Osteocyte (in vitro differentiated cells): ENCODE measurements at regions not wholly inside any gene's neighbourhood (a gene's known extent, or its start where the extent isn't known, plus 50 kb on each side); places are given as distances from the start of the nearest gene placed in this dataset.
A peak's percentile ranks its signal among the peaks of the same experiment; 100 is the strongest.

ENCODE experiments used
- DNase-seq: peaks from one replicate; pipeline ENCODE4 v3.0.0; 2021; ENCODE audit warnings: mixed read lengths; ENCODE audit not compliant: unreplicated experiment; ENCODE audit errors: extremely low spot score
- H3K27ac Mint-ChIP-seq: one replicate; pipeline ENCODE4 v1.8.0; 2021; ENCODE audit warnings: mild to moderate bottlenecking, mixed read lengths; ENCODE audit not compliant: unreplicated experiment
- H3K27me3 Mint-ChIP-seq: one replicate; pipeline ENCODE4 v1.8.0; 2021; ENCODE audit warnings: mixed read lengths; ENCODE audit not compliant: unreplicated experiment
- H3K36me3 Mint-ChIP-seq: one replicate; pipeline ENCODE4 v1.8.0; 2021; ENCODE audit warnings: mixed read lengths; ENCODE audit not compliant: unreplicated experiment
- H3K4me1 Mint-ChIP-seq: one replicate; pipeline ENCODE4 v1.8.0; 2021; ENCODE audit warnings: mixed read lengths; ENCODE audit not compliant: unreplicated experiment
- H3K4me3 Mint-ChIP-seq: one replicate; pipeline ENCODE4 v1.8.0; 2021; ENCODE audit warnings: mild to moderate bottlenecking, moderate library complexity, mixed read lengths; ENCODE audit not compliant: unreplicated experiment
- H3K9me3 Mint-ChIP-seq: one replicate; pipeline ENCODE4 v1.8.0; 2021; ENCODE audit warnings: mixed read lengths; ENCODE audit not compliant: unreplicated experiment
- TF ChIP-seq, protein P1 (sequence below): fragments of 200-600 bp; sonication (generic); IDR thresholded peaks from 2 replicates; pipeline ENCODE4 v1.5.0; 2021; ENCODE audit warnings: antibody characterized with exemption, mild to moderate bottlenecking, moderate library complexity

DNA sequence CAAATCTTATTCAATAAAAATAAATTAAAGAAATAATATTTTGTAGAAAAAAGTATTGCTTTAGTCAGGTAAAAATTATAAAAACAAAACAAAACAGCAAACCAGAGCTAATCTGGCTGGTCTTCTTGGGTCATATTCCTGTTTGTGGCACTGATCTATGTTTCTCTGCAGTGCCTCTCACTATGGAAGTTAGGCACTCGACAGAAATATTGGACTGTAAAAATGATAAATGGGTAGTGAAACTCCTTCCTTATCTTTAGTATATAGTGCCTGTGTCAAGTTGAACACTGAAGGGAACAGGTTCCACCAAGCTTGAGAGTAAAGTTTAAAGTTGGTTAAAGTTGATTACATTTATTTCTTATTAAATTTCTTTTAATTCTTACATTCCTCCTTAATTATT lies 1195.6 kb upstream of the GBE1 start:
- peaks cover 6% of the 10 kb centered on the region for H3K9me3 Mint-ChIP-seq
- no peaks in the 10 kb centered on the region for H3K4me1 Mint-ChIP-seq
- TF ChIP-seq, protein P1, sequence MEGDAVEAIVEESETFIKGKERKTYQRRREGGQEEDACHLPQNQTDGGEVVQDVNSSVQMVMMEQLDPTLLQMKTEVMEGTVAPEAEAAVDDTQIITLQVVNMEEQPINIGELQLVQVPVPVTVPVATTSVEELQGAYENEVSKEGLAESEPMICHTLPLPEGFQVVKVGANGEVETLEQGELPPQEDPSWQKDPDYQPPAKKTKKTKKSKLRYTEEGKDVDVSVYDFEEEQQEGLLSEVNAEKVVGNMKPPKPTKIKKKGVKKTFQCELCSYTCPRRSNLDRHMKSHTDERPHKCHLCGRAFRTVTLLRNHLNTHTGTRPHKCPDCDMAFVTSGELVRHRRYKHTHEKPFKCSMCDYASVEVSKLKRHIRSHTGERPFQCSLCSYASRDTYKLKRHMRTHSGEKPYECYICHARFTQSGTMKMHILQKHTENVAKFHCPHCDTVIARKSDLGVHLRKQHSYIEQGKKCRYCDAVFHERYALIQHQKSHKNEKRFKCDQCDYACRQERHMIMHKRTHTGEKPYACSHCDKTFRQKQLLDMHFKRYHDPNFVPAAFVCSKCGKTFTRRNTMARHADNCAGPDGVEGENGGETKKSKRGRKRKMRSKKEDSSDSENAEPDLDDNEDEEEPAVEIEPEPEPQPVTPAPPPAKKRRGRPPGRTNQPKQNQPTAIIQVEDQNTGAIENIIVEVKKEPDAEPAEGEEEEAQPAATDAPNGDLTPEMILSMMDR = no peak
- H3K27me3 Mint-ChIP-seq = no peaks in the 10 kb centered on the region
- DNase-seq = no peak
- no peaks in the 10 kb centered on the region for H3K36me3 Mint-ChIP-seq
- H3K4me3 Mint-ChIP-seq = no peak overlapping the region
- no peak overlapping the region for H3K27ac Mint-ChIP-seq

DNA sequence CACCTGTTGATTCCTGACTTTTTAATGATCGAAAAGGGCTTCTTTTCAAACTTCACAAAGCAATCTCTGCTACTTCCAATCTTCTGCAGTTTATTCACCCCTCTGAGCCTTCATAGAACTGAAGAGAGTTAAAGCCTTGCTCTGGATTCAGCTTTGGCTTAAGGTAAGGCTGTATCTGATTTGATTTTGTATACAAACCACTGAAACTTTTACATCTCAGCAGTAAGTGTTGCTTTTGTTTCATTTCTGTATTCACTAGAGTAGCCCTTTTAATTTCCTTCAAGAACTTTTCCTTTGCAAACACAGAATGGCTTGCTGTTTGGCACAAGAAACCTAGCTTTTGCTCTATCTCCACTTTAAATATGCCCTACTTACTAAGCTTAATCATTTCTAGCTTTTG lies 1193.0 kb upstream of the GBE1 start:
- H3K27me3 Mint-ChIP-seq = no peaks in the 10 kb centered on the region
- TF ChIP-seq, protein P1 = no peak

DNA sequence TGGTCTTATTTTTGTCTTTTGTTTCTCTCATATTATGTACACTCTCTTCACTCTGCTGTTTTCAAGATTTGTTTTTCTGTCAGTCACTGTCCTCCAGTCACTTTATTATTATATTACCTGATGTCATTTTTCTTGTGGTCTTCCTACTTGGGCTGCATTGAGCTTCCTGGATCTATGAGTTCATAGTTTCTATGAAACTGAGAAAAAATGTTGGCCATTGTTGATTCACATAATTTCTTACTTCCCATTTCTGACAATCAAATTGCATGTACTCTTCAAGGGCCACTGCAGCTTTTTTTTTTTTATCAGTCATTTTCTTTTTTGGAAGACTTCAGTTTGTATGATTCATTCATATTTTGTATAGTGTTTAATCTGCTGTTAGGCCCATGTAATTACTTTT lies 1180.6 kb upstream of the GBE1 start:
- no peaks in the 10 kb centered on the region for H3K27me3 Mint-ChIP-seq
- peaks cover 4% of the 10 kb centered on the region for H3K36me3 Mint-ChIP-seq
- TF ChIP-seq, protein P1 = no peak
- H3K4me1 Mint-ChIP-seq = peaks cover 17% of the 10 kb centered on the region
- peak overlapping the region; percentile 33 for H3K27ac Mint-ChIP-seq
- H3K4me3 Mint-ChIP-seq = no peak overlapping the region
- DNase-seq = no peak
- peaks cover 15% of the 10 kb centered on the region for H3K9me3 Mint-ChIP-seq

More for the DNA sequence above, 1193.0 kb upstream of the GBE1 start:
- no peaks in the 10 kb centered on the region for H3K36me3 Mint-ChIP-seq
- H3K4me1 Mint-ChIP-seq = no peaks in the 10 kb centered on the region
- peaks cover 6% of the 10 kb centered on the region for H3K9me3 Mint-ChIP-seq
- no peak overlapping the region for H3K4me3 Mint-ChIP-seq
- no peak for DNase-seq
- no peak overlapping the region for H3K27ac Mint-ChIP-seq

DNA sequence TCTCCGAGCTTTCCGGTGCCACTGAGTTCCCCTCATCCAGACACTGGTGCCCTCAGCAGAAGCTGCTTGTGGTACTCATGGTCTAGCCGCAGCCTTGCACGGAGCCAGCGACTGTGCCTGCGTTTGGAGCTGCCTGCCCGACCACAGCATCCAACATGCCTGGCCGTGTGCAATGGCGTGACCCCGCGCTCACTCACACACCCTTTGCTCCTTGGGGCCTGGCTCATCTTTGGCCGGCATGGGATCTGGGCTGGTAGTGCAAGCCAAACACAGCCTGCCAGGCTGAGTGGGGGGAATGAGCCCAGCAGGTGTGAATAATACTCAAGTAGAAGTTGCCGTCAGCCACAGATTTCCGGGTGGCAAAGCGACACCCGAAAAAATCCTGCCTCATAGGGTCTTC lies 1178.7 kb upstream of the GBE1 start:
- Mint-ChIP-seq H3K36me3 (peaks cover 4% of the 10 kb centered on the region), H3K4me3 (no peak overlapping the region)

DNA sequence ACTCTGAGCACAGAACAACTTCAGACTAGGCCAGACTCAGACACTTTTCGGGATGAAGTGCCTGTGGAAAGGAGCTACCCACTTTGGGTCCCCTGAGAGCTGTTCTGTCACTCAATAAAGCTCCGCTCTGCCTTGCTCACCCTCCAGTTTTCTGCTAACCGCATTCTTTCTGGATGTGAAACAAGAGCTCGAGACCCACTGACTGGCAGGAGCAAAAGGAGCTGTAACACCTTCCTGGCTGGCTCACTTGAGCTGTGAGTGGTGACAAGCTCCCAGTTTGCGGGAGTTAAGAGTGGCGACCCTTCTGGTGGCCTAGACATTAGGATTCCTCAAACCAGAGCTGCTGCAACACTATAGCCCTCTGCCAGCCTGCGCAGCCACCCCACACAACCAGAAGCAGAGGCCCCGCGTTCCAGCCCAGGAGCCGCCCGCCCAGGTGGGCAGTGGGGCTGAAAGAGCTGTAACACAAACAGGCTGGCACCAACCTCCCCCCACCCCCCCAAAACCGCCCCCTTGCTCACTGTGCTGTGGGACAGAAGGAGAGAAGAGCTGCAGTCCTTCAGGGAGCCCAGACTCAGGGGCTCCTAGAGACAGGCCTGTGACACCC lies 1178.1 kb upstream of the GBE1 start:
- H3K27me3 Mint-ChIP-seq = no peaks in the 10 kb centered on the region
- DNase-seq = no peak
- H3K4me3 Mint-ChIP-seq = no peak overlapping the region
- H3K9me3 Mint-ChIP-seq = peaks cover 9% of the 10 kb centered on the region
- H3K27ac Mint-ChIP-seq = no peak overlapping the region
- TF ChIP-seq, protein P1 = no peak
- peaks cover 17% of the 10 kb centered on the region for H3K4me1 Mint-ChIP-seq
- peaks cover 2% of the 10 kb centered on the region for H3K36me3 Mint-ChIP-seq

More for the DNA sequence above, 1178.7 kb upstream of the GBE1 start:
- peak overlapping the region; percentile 64 for H3K27ac Mint-ChIP-seq
- TF ChIP-seq, protein P1 = no peak
- peaks cover 14% of the 10 kb centered on the region for H3K9me3 Mint-ChIP-seq
- no peaks in the 10 kb centered on the region for H3K27me3 Mint-ChIP-seq
- peak; percentile 60 for DNase-seq
- peaks cover 17% of the 10 kb centered on the region for H3K4me1 Mint-ChIP-seq
